Parathyroid adenoma (tissue), 2 donors: ENCODE measurements at regions not wholly inside any gene's neighbourhood (a gene's known extent, or its start where the extent isn't known, plus 50 kb on each side); places are given as distances from the start of the nearest gene placed in this dataset.
A peak's percentile ranks its signal among the peaks of the same experiment; 100 is the strongest.

Experiments
- H2AFZ ChIP-seq: fragments of 300-600 bp; sonication (generic); one replicate; pipeline ENCODE4 v1.7.0; 2017; ENCODE audit warnings: antibody characterized with exemption, mild to moderate bottlenecking
- H3K27ac ChIP-seq: fragments of 300-600 bp; sonication (generic); one replicate; pipeline ENCODE4 v1.7.0; 2017
- H3K27me3 ChIP-seq: fragments of 300-600 bp; sonication (generic); one replicate; pipeline ENCODE4 v1.7.0; 2017; ENCODE audit warnings: low read length; ENCODE audit not compliant: control insufficient read depth, insufficient read depth
- H3K36me3 ChIP-seq: fragments of 300-600 bp; sonication (generic); one replicate; pipeline ENCODE4 v1.7.0; 2017; ENCODE audit warnings: low read length; ENCODE audit not compliant: control insufficient read depth, insufficient read depth
- H3K4me1 ChIP-seq: fragments of 300-600 bp; sonication (generic); one replicate; pipeline ENCODE4 v1.7.0; 2017; ENCODE audit warnings: control low read depth
- H3K4me2 ChIP-seq: fragments of 300-600 bp; sonication (generic); one replicate; pipeline ENCODE4 v1.7.0; 2017; ENCODE audit warnings: low read length
- H3K4me3 ChIP-seq: fragments of 300-600 bp; sonication (generic); one replicate; pipeline ENCODE4 v1.7.0; 2017; ENCODE audit warnings: low read depth, low read length
- H3K79me2 ChIP-seq: fragments of 300-600 bp; sonication (generic); one replicate; pipeline ENCODE4 v1.7.0; 2017; ENCODE audit warnings: control low read depth
- H3K9ac ChIP-seq: fragments of 300-600 bp; sonication (generic); one replicate; pipeline ENCODE4 v1.7.0; 2017; ENCODE audit warnings: mild to moderate bottlenecking
- H3K9me3 ChIP-seq: fragments of 300-600 bp; sonication (generic); one replicate; pipeline ENCODE4 v1.7.0; 2017; ENCODE audit warnings: low read length; ENCODE audit not compliant: control insufficient read depth
- TF ChIP-seq, protein P1 (sequence below): fragments of 300-600 bp; sonication (generic); IDR thresholded peaks from one replicate; pipeline ENCODE4 v1.7.0; 2017; ENCODE audit warnings: antibody characterized with exemption, mild to moderate bottlenecking
- donor health status: primary hyperparathyroidism.

- Histone ChIP-seq H3K27me3 (no peaks in the 10 kb centered on the region), H3K79me2 (no peaks in the 10 kb centered on the region), H3K9ac (no peak overlapping the region), H2AFZ (peak overlapping the region; percentile 18), H3K36me3 (no peaks in the 10 kb centered on the region), H3K4me3 (no peak overlapping the region), H3K4me2 (no peak overlapping the region), H3K27ac (no peak overlapping the region), H3K9me3 (no peaks in the 10 kb centered on the region), H3K4me1 (peaks cover 7% of the 10 kb centered on the region)
- TF ChIP-seq, protein P1, sequence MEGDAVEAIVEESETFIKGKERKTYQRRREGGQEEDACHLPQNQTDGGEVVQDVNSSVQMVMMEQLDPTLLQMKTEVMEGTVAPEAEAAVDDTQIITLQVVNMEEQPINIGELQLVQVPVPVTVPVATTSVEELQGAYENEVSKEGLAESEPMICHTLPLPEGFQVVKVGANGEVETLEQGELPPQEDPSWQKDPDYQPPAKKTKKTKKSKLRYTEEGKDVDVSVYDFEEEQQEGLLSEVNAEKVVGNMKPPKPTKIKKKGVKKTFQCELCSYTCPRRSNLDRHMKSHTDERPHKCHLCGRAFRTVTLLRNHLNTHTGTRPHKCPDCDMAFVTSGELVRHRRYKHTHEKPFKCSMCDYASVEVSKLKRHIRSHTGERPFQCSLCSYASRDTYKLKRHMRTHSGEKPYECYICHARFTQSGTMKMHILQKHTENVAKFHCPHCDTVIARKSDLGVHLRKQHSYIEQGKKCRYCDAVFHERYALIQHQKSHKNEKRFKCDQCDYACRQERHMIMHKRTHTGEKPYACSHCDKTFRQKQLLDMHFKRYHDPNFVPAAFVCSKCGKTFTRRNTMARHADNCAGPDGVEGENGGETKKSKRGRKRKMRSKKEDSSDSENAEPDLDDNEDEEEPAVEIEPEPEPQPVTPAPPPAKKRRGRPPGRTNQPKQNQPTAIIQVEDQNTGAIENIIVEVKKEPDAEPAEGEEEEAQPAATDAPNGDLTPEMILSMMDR: no peak
Observed at GRCh38 chr12:92036061-92036620, 109.5 kb downstream of the BTG1 start.

DNA sequence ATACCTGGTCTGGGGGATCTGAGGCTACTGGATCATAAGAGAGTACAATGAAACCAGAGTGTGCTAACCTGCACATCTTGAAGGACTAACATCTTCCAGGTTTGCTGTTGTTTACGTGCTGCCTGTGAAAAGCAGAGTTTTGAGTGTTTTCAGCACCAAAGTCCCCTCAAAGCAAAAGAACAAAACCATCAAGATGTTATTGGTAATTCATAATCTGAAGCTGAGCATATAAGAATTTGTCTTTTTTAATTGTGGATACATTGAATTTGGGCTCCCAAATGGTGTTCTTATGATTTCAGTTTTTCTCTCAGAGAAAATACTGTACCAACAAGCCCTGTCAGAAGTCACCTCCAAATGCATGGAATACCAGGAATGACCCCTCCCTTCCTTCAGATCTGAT lies 110.2 kb downstream of the BTG1 start:
- no peak overlapping the region for H3K4me2 ChIP-seq
- H3K36me3 ChIP-seq: no peaks in the 10 kb centered on the region
- H3K79me2 ChIP-seq: no peaks in the 10 kb centered on the region
- H2AFZ ChIP-seq: peak overlapping the region; percentile 76
- no peaks in the 10 kb centered on the region for H3K9me3 ChIP-seq
- TF ChIP-seq, protein P1: no peak
- no peak overlapping the region for H3K27ac ChIP-seq
- H3K4me3 ChIP-seq: peak overlapping the region; percentile 29
- H3K9ac ChIP-seq: no peak overlapping the region
- peaks cover 11% of the 10 kb centered on the region for H3K4me1 ChIP-seq
- no peaks in the 10 kb centered on the region for H3K27me3 ChIP-seq

DNA sequence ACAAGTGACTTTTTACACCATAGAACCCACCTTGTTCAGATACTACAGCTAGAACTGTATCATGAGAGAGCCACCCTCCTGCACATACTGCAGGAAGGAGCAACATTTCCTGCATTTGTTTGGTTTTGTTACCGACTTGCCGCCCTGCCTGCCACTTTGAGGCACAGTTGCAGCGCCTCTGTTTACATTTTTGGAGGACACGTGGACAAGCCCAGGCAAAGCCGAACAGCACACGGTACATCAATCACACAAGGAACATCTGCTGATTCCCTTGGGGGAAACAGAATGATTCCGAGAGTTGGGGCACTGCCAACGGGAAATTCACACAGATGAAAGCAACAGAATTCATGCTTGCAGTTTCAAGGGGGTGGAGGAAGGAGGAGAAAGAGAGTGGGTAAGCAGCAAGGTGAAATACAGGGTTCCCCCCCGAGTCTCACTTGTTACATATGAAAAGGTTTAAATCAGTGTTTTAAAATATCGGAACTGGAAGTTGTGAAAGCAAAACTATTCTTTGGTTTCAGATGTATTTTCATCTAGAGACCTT lies 110.7 kb downstream of the BTG1 start:
- TF ChIP-seq, protein P1: no peak
- Histone ChIP-seq H3K4me1 (peaks cover 13% of the 10 kb centered on the region), H2AFZ (peak overlapping the region; percentile 76), H3K36me3 (no peaks in the 10 kb centered on the region), H3K27me3 (no peaks in the 10 kb centered on the region), H3K9me3 (no peaks in the 10 kb centered on the region), H3K27ac (no peak overlapping the region), H3K4me3 (peak overlapping the region; percentile 29), H3K79me2 (no peaks in the 10 kb centered on the region), H3K4me2 (peak overlapping the region; percentile 56), H3K9ac (no peak overlapping the region)

GRCh38 chr12:92034083-92034482 lies 111.6 kb downstream of the BTG1 start:
- H3K36me3 ChIP-seq: no peaks in the 10 kb centered on the region
- H2AFZ ChIP-seq: no peak overlapping the region
- no peak overlapping the region for H3K27ac ChIP-seq
- no peaks in the 10 kb centered on the region for H3K79me2 ChIP-seq
- peaks cover 13% of the 10 kb centered on the region for H3K4me1 ChIP-seq
- no peak overlapping the region for H3K9ac ChIP-seq
- TF ChIP-seq, protein P1: no peak
- H3K4me3 ChIP-seq: no peak overlapping the region
- no peaks in the 10 kb centered on the region for H3K9me3 ChIP-seq
- H3K27me3 ChIP-seq: no peaks in the 10 kb centered on the region
- H3K4me2 ChIP-seq: no peak overlapping the region

GRCh38 chr12:92032965-92033364 lies 112.7 kb downstream of the BTG1 start:
- peaks cover 13% of the 10 kb centered on the region for H3K4me1 ChIP-seq
- no peaks in the 10 kb centered on the region for H3K79me2 ChIP-seq
- TF ChIP-seq, protein P1: no peak
- H3K4me3 ChIP-seq: no peak overlapping the region
- no peak overlapping the region for H3K4me2 ChIP-seq
- no peak overlapping the region for H2AFZ ChIP-seq
- H3K27ac ChIP-seq: no peak overlapping the region
- no peaks in the 10 kb centered on the region for H3K36me3 ChIP-seq
- no peaks in the 10 kb centered on the region for H3K9me3 ChIP-seq
- H3K27me3 ChIP-seq: no peaks in the 10 kb centered on the region
- H3K9ac ChIP-seq: no peak overlapping the region
